GM18508 (cell line): ENCODE measurements at regions not wholly inside any gene's neighbourhood (a gene's known extent, or its start where the extent isn't known, plus 50 kb on each side); places are given as distances from the start of the nearest gene placed in this dataset.
"Not testable (repeated sequence)": the region's sequence is repeated elsewhere in the genome, so short reads cannot be mapped to it uniquely, and the experiment has no call there.

ENCODE experiments used
- ATAC-seq: cut with Tn5 transposase; IDR thresholded peaks from one replicate; pipeline ENCODE4 v1.9.1; 2021; ENCODE audit warnings: moderate number of reproducible peaks; ENCODE audit not compliant: insufficient read depth, unreplicated experiment

- no peak for ATAC-seq
Observed at GRCh38 chr22:48758881-48759875, 1068.5 kb downstream of the BRD1 start.

GRCh38 chr22:48757985-48758561 is 1069.6 kb downstream of the BRD1 start:
- ATAC-seq: no peak

- no peak for ATAC-seq
Observed at GRCh38 chr22:48757581-48757980, 1070.1 kb downstream of the BRD1 start.

- not testable (repeated sequence) for ATAC-seq
Observed at GRCh38 chr22:48757135-48757534, 1070.5 kb downstream of the BRD1 start.

GRCh38 chr22:48756146-48757111 is 1071.2 kb downstream of the BRD1 start:
- no peak for ATAC-seq

- no peak for ATAC-seq
Observed at GRCh38 chr22:48755059-48755949, 1072.4 kb downstream of the BRD1 start.

- ATAC-seq: no peak
Observed at GRCh38 chr22:48754611-48755058, 1073.0 kb downstream of the BRD1 start.

- no peak for ATAC-seq
Observed at GRCh38 chr22:48753752-48754517, 1073.7 kb downstream of the BRD1 start.

GRCh38 chr22:48753381-48753730 is 1074.3 kb downstream of the BRD1 start:
- ATAC-seq: no peak

- no peak for ATAC-seq
Observed at GRCh38 chr22:48752451-48753380, 1075.0 kb downstream of the BRD1 start.

- no peak for ATAC-seq
Observed at GRCh38 chr22:48751539-48752437, 1075.9 kb downstream of the BRD1 start.

- no peak for ATAC-seq
Observed at GRCh38 chr22:48750826-48751440, 1076.7 kb downstream of the BRD1 start.

GRCh38 chr22:48750282-48750681 is 1077.4 kb downstream of the BRD1 start:
- no peak for ATAC-seq

GRCh38 chr22:48749555-48750227 is 1078.0 kb downstream of the BRD1 start:
- no peak for ATAC-seq

- ATAC-seq: no peak
Observed at GRCh38 chr22:48748860-48749554, 1078.7 kb downstream of the BRD1 start.
